OCI-LY1 (cell line): ENCODE measurements at regions not wholly inside any gene's neighbourhood (a gene's known extent, or its start where the extent isn't known, plus 50 kb on each side); places are given as distances from the start of the nearest gene placed in this dataset.

Experiments used
- EZH2 ChIP-seq: fragments of 200-600 bp; sonication (generic), shearing (Covaris generic); IDR thresholded peaks from 2 replicates; pipeline ENCODE4 v1.8.0; 2017; ENCODE audit warnings: borderline replicate concordance, mixed run types, mild to moderate bottlenecking, antibody characterized with exemption, low read length, moderate library complexity, mixed read lengths
- TF ChIP-seq, protein P1 (sequence below): fragments of 200-600 bp; sonication (generic), shearing (Covaris generic); IDR thresholded peaks from 2 replicates; pipeline ENCODE4 v1.5.1; 2017; ENCODE audit warnings: mild to moderate bottlenecking, antibody characterized with exemption, low read length, moderate library complexity, mixed read lengths

DNA sequence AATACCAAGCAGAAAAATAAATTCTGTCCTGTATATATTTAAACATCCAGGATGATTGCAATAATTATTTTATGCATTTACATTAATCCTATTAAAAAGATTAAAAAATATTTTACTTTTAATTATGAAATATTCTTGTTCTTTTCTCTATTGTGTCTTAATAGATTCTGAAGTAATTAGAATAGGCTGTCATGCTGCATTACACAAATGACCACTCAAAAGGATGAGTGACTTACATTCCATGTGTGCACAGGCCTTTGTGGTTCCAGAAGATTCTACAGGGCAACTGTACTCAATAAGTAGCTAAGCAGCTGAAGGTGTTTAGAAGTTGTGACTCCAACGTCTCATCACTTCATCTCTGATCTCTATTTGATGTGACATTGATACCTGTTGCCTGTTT, 745.9 kb upstream of the CCDC179 start:
- TF ChIP-seq, protein P1, sequence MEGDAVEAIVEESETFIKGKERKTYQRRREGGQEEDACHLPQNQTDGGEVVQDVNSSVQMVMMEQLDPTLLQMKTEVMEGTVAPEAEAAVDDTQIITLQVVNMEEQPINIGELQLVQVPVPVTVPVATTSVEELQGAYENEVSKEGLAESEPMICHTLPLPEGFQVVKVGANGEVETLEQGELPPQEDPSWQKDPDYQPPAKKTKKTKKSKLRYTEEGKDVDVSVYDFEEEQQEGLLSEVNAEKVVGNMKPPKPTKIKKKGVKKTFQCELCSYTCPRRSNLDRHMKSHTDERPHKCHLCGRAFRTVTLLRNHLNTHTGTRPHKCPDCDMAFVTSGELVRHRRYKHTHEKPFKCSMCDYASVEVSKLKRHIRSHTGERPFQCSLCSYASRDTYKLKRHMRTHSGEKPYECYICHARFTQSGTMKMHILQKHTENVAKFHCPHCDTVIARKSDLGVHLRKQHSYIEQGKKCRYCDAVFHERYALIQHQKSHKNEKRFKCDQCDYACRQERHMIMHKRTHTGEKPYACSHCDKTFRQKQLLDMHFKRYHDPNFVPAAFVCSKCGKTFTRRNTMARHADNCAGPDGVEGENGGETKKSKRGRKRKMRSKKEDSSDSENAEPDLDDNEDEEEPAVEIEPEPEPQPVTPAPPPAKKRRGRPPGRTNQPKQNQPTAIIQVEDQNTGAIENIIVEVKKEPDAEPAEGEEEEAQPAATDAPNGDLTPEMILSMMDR, result no peak
- TF ChIP-seq EZH2, result no peak
